GM18858 (cell line): ENCODE measurements at regions not wholly inside any gene's neighbourhood (a gene's known extent, or its start where the extent isn't known, plus 50 kb on each side); places are given as distances from the start of the nearest gene placed in this dataset.

Source experiments
- ATAC-seq: cut with Tn5 transposase; IDR thresholded peaks from one replicate; pipeline ENCODE4 v1.9.1; 2021; ENCODE audit not compliant: unreplicated experiment

GRCh38 chr4:13133700-13134099 lies 350.4 kb downstream of the RAB28 start:
- ATAC-seq: no peak

GRCh38 chr4:13130848-13131247 lies 353.3 kb downstream of the RAB28 start:
- no peak for ATAC-seq

GRCh38 chr4:13129095-13129494 lies 355.0 kb downstream of the RAB28 start:
- ATAC-seq: no peak

- ATAC-seq: no peak
These were observed 356.9 kb downstream of the RAB28 start for GRCh38 chr4:13126976-13127910.

- no peak for ATAC-seq
These were observed 365.5 kb downstream of the RAB28 start for GRCh38 chr4:13118633-13119032.

- no peak for ATAC-seq
These were observed 367.0 kb downstream of the RAB28 start for GRCh38 chr4:13117185-13117584.

GRCh38 chr4:13112030-13112429 lies 372.1 kb downstream of the RAB28 start:
- ATAC-seq: no peak

GRCh38 chr4:13109536-13109935 lies 374.6 kb downstream of the RAB28 start:
- ATAC-seq: no peak

GRCh38 chr4:13108096-13108495 lies 376.0 kb downstream of the RAB28 start:
- no peak for ATAC-seq

GRCh38 chr4:13103382-13104015 lies 380.6 kb downstream of the RAB28 start:
- no peak for ATAC-seq

- ATAC-seq: no peak
These were observed 381.9 kb downstream of the RAB28 start for GRCh38 chr4:13102092-13102742.

- ATAC-seq: no peak
These were observed 386.2 kb downstream of the RAB28 start for GRCh38 chr4:13097971-13098370.

GRCh38 chr4:13095722-13096121 lies 388.4 kb downstream of the RAB28 start:
- ATAC-seq: no peak

- ATAC-seq: no peak
These were observed 391.0 kb downstream of the RAB28 start for GRCh38 chr4:13093170-13093569.

- ATAC-seq: no peak
These were observed 391.4 kb downstream of the RAB28 start for GRCh38 chr4:13092702-13093101.

GRCh38 chr4:13089659-13089998 lies 394.5 kb downstream of the RAB28 start:
- no peak for ATAC-seq

GRCh38 chr4:13088726-13089658 lies 395.1 kb downstream of the RAB28 start:
- ATAC-seq: no peak

GRCh38 chr4:13087041-13087440 lies 397.1 kb downstream of the RAB28 start:
- ATAC-seq: no peak

- no peak for ATAC-seq
These were observed 399.9 kb downstream of the RAB28 start for GRCh38 chr4:13084210-13084609.

- ATAC-seq: no peak
These were observed 402.3 kb downstream of the RAB28 start for GRCh38 chr4:13081830-13082229.

GRCh38 chr4:13067077-13067476 lies 417.1 kb downstream of the RAB28 start:
- no peak for ATAC-seq
